SK-N-SH treated with all-trans-retinoic acid at 6 μM for 48 hours (cell line): ENCODE measurements at regions not wholly inside any gene's neighbourhood (a gene's known extent, or its start where the extent isn't known, plus 50 kb on each side); places are given as distances from the start of the nearest gene placed in this dataset.

Experiments used
- ATAC-seq: fragments of 200-7000 bp; cut with Tn5 transposase; 3 replicates; pipeline ENCODE4 v1.9.1; 2020; ENCODE audit warnings: mild to moderate bottlenecking, moderate library complexity
- ARNTL ChIP-seq: fragments of 450-650 bp; formaldehyde crosslinking; IDR thresholded peaks from 2 replicates; pipeline ENCODE4 v1.5.0; 2020; ENCODE audit warnings: low read depth, mild to moderate bottlenecking, moderate library complexity, borderline replicate concordance
- BACH2 ChIP-seq: fragments of 250-450 bp; sonication (Bioruptor Pico); IDR thresholded peaks from 2 replicates; pipeline ENCODE4 v1.9.0; 2021; ENCODE audit warnings: mild to moderate bottlenecking, borderline replicate concordance
- CSDC2 ChIP-seq: fragments of 250-450 bp; sonication (Bioruptor Pico); IDR thresholded peaks from 2 replicates; pipeline ENCODE4 v1.5.0; 2020; ENCODE audit warnings: mild to moderate bottlenecking, moderate library complexity
- ESRRG ChIP-seq: fragments of 250-450 bp; sonication (Bioruptor Pico); IDR thresholded peaks from 2 replicates; pipeline ENCODE4 v1.6.1; 2021; ENCODE audit warnings: mild to moderate bottlenecking
- GLIS3 ChIP-seq: fragments of 250-450 bp; sonication (Bioruptor Pico); IDR thresholded peaks from 2 replicates; pipeline ENCODE4 v1.5.0; 2020; ENCODE audit warnings: mild to moderate bottlenecking, moderate library complexity
- ISL1 ChIP-seq: fragments of 250-450 bp; sonication (Bioruptor Pico); IDR thresholded peaks from 2 replicates; pipeline ENCODE4 v2.1.2; 2022; ENCODE audit warnings: mild to moderate bottlenecking, moderate library complexity
- OSR1 ChIP-seq: fragments of 250-450 bp; sonication (Bioruptor Pico); IDR thresholded peaks from 2 replicates; pipeline ENCODE4 v1.8.0; 2022; ENCODE audit warnings: moderate library complexity, mild to moderate bottlenecking, inconsistent platforms
- PPARA ChIP-seq: fragments of 250-450 bp; sonication (Bioruptor Pico); IDR thresholded peaks from 2 replicates; pipeline ENCODE4 v1.5.0; 2020; ENCODE audit warnings: mild to moderate bottlenecking, borderline replicate concordance
- RARB ChIP-seq: fragments of 250-450 bp; sonication (Bioruptor Pico); IDR thresholded peaks from 2 replicates; pipeline ENCODE4 v1.8.0; 2021; ENCODE audit warnings: mild to moderate bottlenecking, moderate library complexity
- SNAI2 ChIP-seq: fragments of 250-450 bp; sonication (Bioruptor Pico); IDR thresholded peaks from 2 replicates; pipeline ENCODE4 v1.5.0; 2020; ENCODE audit warnings: mild to moderate bottlenecking, moderate library complexity
- TCF4 ChIP-seq: fragments of 250-450 bp; sonication (Bioruptor Pico); IDR thresholded peaks from 2 replicates; pipeline ENCODE4 v1.8.0; 2021; ENCODE audit warnings: mild to moderate bottlenecking, moderate library complexity, borderline replicate concordance
- TOX ChIP-seq: fragments of 250-450 bp; sonication (Bioruptor Pico); IDR thresholded peaks from 2 replicates; pipeline ENCODE4 v1.8.0; 2021; ENCODE audit warnings: mild to moderate bottlenecking, moderate library complexity, borderline replicate concordance
- ZC3H10 ChIP-seq: fragments of 250-450 bp; sonication (Bioruptor Pico); IDR thresholded peaks from 2 replicates; pipeline ENCODE4 v1.5.1; 2021; ENCODE audit warnings: mild to moderate bottlenecking, moderate library complexity
- ZFP3 ChIP-seq: fragments of 250-450 bp; sonication (Bioruptor Pico); IDR thresholded peaks from 2 replicates; pipeline ENCODE4 v1.5.0; 2020; ENCODE audit warnings: mild to moderate bottlenecking, moderate library complexity
- ZFP30 ChIP-seq: fragments of 450-650 bp; formaldehyde crosslinking; IDR thresholded peaks from 2 replicates; pipeline ENCODE4 v1.5.0; 2022; ENCODE audit warnings: mild to moderate bottlenecking, moderate library complexity
- ZNF565 ChIP-seq: fragments of 450-650 bp; formaldehyde crosslinking; conservative IDR thresholded peaks from 2 replicates; pipeline ENCODE4 v1.5.0; 2020; ENCODE audit warnings: low read depth, mild to moderate bottlenecking, moderate library complexity
- ZNF70 ChIP-seq: fragments of 450-650 bp; formaldehyde crosslinking; IDR thresholded peaks from 2 replicates; pipeline ENCODE4 v1.5.0; 2020; ENCODE audit warnings: mild to moderate bottlenecking, moderate library complexity
- ZNF8 ChIP-seq: fragments of 450-650 bp; formaldehyde crosslinking; IDR thresholded peaks from 2 replicates; pipeline ENCODE4 v1.5.0; 2020; ENCODE audit warnings: mild to moderate bottlenecking, moderate library complexity
- TF ChIP-seq, protein P1 (sequence below): fragments of 250-450 bp; sonication (Bioruptor Pico); IDR thresholded peaks from 2 replicates; pipeline ENCODE4 v1.5.0; 2020; ENCODE audit warnings: mild to moderate bottlenecking, moderate library complexity
- TF ChIP-seq, protein P2 (sequence below): fragments of 250-450 bp; sonication (Bioruptor Pico); IDR thresholded peaks from 2 replicates; pipeline ENCODE4 v1.5.1; 2021; ENCODE audit warnings: mild to moderate bottlenecking, moderate library complexity
- TF ChIP-seq, protein P3 (sequence below): fragments of 250-450 bp; sonication (Bioruptor Pico); IDR thresholded peaks from 2 replicates; pipeline ENCODE4 v1.8.0; 2020; ENCODE audit warnings: mild to moderate bottlenecking, moderate library complexity, borderline replicate concordance
- TF ChIP-seq, protein P4 (sequence below): fragments of 250-450 bp; sonication (Bioruptor Pico); IDR thresholded peaks from 2 replicates; pipeline ENCODE4 v1.8.0; 2021; ENCODE audit warnings: low read depth, mild to moderate bottlenecking, moderate library complexity, borderline replicate concordance
- TF ChIP-seq, protein P5 (sequence below): fragments of 250-450 bp; sonication (Bioruptor Pico); IDR thresholded peaks from 2 replicates; pipeline ENCODE4 v1.5.1; 2020; ENCODE audit warnings: low read depth, mild to moderate bottlenecking, moderate library complexity

DNA sequence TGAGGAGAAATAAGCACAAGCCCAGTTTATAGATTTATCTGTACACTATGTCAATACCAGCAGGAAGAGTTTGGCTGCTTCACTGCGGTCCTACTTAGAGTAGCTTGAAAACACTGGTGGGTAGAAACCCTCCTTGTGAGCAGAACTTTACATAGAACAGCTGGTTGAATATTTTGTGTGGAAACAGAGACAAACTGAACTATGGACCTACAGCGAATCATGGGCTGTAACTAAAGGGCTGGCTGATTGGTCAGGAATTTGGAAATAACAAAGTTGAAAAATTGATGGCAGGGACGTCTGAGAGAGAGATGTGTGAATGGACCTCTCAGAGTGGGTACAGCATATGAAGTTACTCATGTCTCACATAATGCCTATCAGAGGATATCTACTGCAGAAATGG, 392.5 kb downstream of the MAN2A1 start (continued):
- TF ChIP-seq, protein P1, sequence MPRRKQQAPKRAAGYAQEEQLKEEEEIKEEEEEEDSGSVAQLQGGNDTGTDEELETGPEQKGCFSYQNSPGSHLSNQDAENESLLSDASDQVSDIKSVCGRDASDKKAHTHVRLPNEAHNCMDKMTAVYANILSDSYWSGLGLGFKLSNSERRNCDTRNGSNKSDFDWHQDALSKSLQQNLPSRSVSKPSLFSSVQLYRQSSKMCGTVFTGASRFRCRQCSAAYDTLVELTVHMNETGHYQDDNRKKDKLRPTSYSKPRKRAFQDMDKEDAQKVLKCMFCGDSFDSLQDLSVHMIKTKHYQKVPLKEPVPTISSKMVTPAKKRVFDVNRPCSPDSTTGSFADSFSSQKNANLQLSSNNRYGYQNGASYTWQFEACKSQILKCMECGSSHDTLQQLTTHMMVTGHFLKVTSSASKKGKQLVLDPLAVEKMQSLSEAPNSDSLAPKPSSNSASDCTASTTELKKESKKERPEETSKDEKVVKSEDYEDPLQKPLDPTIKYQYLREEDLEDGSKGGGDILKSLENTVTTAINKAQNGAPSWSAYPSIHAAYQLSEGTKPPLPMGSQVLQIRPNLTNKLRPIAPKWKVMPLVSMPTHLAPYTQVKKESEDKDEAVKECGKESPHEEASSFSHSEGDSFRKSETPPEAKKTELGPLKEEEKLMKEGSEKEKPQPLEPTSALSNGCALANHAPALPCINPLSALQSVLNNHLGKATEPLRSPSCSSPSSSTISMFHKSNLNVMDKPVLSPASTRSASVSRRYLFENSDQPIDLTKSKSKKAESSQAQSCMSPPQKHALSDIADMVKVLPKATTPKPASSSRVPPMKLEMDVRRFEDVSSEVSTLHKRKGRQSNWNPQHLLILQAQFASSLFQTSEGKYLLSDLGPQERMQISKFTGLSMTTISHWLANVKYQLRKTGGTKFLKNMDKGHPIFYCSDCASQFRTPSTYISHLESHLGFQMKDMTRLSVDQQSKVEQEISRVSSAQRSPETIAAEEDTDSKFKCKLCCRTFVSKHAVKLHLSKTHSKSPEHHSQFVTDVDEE (CRISPR knock-in tag) = no peak

DNA sequence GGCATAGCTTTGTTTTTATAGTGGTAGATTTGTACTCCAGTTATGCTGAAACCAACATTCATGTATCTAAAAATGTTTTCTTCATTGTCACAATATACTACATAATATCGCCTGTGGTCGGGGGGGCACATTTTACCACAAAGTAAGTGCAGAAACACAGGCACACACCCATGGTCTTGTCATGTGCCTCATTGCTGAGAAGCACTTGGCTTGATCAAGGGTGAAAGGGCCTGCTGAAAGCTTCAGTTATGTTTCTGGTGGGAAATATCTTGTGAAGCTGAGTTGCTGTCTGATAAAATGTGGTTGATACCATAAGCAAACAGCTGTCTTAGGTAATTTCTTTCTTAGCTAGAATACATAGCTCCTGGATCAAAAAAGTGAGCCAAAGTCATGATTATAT, 393.1 kb downstream of the MAN2A1 start:
- no peak for ATAC-seq
- no peak for TF ChIP-seq GLIS3 (CRISPR knock-in tag)
- TF ChIP-seq ZNF8 (CRISPR knock-in tag) = no peak
- TF ChIP-seq, protein P2, sequence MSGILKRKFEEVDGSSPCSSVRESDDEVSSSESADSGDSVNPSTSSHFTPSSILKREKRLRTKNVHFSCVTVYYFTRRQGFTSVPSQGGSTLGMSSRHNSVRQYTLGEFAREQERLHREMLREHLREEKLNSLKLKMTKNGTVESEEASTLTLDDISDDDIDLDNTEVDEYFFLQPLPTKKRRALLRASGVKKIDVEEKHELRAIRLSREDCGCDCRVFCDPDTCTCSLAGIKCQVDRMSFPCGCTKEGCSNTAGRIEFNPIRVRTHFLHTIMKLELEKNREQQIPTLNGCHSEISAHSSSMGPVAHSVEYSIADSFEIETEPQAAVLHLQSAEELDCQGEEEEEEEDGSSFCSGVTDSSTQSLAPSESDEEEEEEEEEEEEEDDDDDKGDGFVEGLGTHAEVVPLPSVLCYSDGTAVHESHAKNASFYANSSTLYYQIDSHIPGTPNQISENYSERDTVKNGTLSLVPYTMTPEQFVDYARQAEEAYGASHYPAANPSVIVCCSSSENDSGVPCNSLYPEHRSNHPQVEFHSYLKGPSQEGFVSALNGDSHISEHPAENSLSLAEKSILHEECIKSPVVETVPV (CRISPR knock-in tag) = no peak
- no peak for TF ChIP-seq TCF4 (CRISPR knock-in tag)
- no peak for TF ChIP-seq ZNF565 (CRISPR knock-in tag)
- TF ChIP-seq OSR1 = no peak
- no peak for TF ChIP-seq RARB
- TF ChIP-seq, protein P3, sequence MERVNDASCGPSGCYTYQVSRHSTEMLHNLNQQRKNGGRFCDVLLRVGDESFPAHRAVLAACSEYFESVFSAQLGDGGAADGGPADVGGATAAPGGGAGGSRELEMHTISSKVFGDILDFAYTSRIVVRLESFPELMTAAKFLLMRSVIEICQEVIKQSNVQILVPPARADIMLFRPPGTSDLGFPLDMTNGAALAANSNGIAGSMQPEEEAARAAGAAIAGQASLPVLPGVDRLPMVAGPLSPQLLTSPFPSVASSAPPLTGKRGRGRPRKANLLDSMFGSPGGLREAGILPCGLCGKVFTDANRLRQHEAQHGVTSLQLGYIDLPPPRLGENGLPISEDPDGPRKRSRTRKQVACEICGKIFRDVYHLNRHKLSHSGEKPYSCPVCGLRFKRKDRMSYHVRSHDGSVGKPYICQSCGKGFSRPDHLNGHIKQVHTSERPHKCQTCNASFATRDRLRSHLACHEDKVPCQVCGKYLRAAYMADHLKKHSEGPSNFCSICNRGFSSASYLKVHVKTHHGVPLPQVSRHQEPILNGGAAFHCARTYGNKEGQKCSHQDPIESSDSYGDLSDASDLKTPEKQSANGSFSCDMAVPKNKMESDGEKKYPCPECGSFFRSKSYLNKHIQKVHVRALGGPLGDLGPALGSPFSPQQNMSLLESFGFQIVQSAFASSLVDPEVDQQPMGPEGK (CRISPR knock-in tag) = no peak
- TF ChIP-seq ZNF70 (CRISPR knock-in tag) = no peak
- TF ChIP-seq TOX = no peak
- no peak for TF ChIP-seq ESRRG (CRISPR knock-in tag)
- no peak for TF ChIP-seq ZFP30 (CRISPR knock-in tag)
- no peak for TF ChIP-seq ISL1
- TF ChIP-seq BACH2 (CRISPR knock-in tag) = no peak
- TF ChIP-seq CSDC2 (CRISPR knock-in tag) = no peak
- TF ChIP-seq ZC3H10 (CRISPR knock-in tag) = no peak
- TF ChIP-seq, protein P4, sequence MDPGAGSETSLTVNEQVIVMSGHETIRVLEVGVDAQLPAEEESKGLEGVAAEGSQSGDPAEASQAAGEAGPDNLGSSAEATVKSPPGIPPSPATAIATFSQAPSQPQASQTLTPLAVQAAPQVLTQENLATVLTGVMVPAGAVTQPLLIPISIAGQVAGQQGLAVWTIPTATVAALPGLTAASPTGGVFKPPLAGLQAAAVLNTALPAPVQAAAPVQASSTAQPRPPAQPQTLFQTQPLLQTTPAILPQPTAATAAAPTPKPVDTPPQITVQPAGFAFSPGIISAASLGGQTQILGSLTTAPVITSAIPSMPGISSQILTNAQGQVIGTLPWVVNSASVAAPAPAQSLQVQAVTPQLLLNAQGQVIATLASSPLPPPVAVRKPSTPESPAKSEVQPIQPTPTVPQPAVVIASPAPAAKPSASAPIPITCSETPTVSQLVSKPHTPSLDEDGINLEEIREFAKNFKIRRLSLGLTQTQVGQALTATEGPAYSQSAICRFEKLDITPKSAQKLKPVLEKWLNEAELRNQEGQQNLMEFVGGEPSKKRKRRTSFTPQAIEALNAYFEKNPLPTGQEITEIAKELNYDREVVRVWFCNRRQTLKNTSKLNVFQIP (CRISPR knock-in tag) = no peak
- TF ChIP-seq, protein P1 (CRISPR knock-in tag) = no peak

DNA sequence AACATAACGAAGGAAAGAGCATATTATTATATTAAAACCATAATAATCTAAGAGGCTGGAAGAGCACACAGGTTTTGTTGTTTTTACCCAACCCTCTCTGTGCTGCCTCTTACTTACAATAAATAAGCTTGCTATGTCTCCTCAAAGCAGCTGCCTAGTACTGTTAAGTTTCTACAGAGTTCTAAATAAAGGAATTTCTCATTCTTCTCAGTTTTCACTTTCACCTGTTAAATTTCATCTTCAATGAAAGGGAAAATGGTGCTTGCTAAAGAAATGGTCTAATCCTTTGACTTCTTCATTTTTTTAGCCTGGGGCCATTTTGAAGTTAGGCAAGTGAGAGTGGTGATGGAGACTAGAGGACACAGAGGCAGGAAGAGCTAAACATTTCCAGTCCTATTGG, 396.1 kb downstream of the MAN2A1 start:
- no peak for ATAC-seq
- TF ChIP-seq ZC3H10 (CRISPR knock-in tag) (no peak), SNAI2 (CRISPR knock-in tag) (no peak), OSR1 (no peak), GLIS3 (CRISPR knock-in tag) (no peak), ZFP30 (CRISPR knock-in tag) (no peak), PPARA (CRISPR knock-in tag) (no peak), ZNF565 (CRISPR knock-in tag) (no peak), ARNTL (no peak), ZNF70 (CRISPR knock-in tag) (no peak), TOX (no peak), ZFP3 (no peak), RARB (no peak), CSDC2 (CRISPR knock-in tag) (no peak)
- TF ChIP-seq, protein P2 (CRISPR knock-in tag) = no peak
- TF ChIP-seq, protein P5, sequence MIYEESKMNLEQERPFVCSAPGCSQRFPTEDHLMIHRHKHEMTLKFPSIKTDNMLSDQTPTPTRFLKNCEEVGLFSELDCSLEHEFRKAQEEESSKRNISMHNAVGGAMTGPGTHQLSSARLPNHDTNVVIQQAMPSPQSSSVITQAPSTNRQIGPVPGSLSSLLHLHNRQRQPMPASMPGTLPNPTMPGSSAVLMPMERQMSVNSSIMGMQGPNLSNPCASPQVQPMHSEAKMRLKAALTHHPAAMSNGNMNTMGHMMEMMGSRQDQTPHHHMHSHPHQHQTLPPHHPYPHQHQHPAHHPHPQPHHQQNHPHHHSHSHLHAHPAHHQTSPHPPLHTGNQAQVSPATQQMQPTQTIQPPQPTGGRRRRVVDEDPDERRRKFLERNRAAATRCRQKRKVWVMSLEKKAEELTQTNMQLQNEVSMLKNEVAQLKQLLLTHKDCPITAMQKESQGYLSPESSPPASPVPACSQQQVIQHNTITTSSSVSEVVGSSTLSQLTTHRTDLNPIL (CRISPR knock-in tag) = no peak
- TF ChIP-seq, protein P3 (CRISPR knock-in tag) = no peak
